HepG2 (cell line): ENCODE measurements at regions not wholly inside any gene's neighbourhood (a gene's known extent, or its start where the extent isn't known, plus 50 kb on each side); places are given as distances from the start of the nearest gene placed in this dataset.
A peak's percentile ranks its signal among the peaks of the same experiment; 100 is the strongest.

Experiments
- ATAC-seq: fragments of 200-7000 bp; cut with Tn5 transposase; 3 replicates; pipeline ENCODE4 v1.9.1; 2020; ENCODE audit warnings: mild to moderate bottlenecking, moderate library complexity
- BruUV-seq: library from RNA; stranded (reverse); fragments of 400-500 nt; replicated peaks from 2 replicates; lab custom pipeline; 2021; lab: Mats Ljungman, UMichigan
- CTCF ChIA-PET: fragments of 300-600 bp; formaldehyde crosslinking; extraction: SDS; loops from one replicate; lab custom pipeline; 2021; ENCODE audit warnings: low total read pairs, inconsistent platforms, low intra/inter-chr PET ratio; lab: Yijun Ruan, JAX
- POLR2A ChIA-PET: fragments of 350-600 bp; sonication (Branson Sonifier 250); formaldehyde crosslinking; loops from one replicate; lab custom pipeline; 2020; ENCODE audit warnings: antibody characterized with exemption, inconsistent platforms; lab: Yijun Ruan, JAX
- DNase-seq: peaks from one replicate; pipeline ENCODE4 v3.0.0-alpha.2; 2015; ENCODE audit warnings: low spot score
- FAIRE-seq: peaks from 3 replicates; lab custom pipeline; 2011; peaks lifted over from hg19 to GRCh38; lab: Jason Lieb, UNC
- H2AFZ ChIP-seq: one replicate; pipeline ENCODE4 v1.6.1; 2011; ENCODE audit warnings: low read length, inconsistent platforms
- H3K27ac ChIP-seq: fragments of 300-600 bp; 3 replicates; pipeline ENCODE4 v1.8.0; 2011; ENCODE audit warnings: mixed run types, mild to moderate bottlenecking, mixed read lengths, low read length, inconsistent platforms; ENCODE audit not compliant: insufficient read depth; ENCODE audit errors: extremely low read length
- H3K27me3 ChIP-seq, 2 experiments: fragments of 200-600 bp in 1 of 2; 2 replicates in 1 of 2; 3 replicates in 1 of 2; pipeline versions ENCODE4 v1.6.0 to v1.8.0; 2011; ENCODE audit warnings: low read length in 2 of 2, mild to moderate bottlenecking in 2 of 2, moderate library complexity in 2 of 2, inconsistent platforms in 1 of 2; ENCODE audit not compliant: insufficient read depth in 2 of 2, control insufficient read depth in 1 of 2
- H3K36me3 ChIP-seq, 2 experiments: fragments of 200-600 bp in 1 of 2; replicated peaks in 1 of 2; 2 replicates in 1 of 2; 3 replicates in 1 of 2; pipeline versions ENCODE4 v1.5.1 to v1.8.0; 2011; ENCODE audit warnings: low read length in 2 of 2, inconsistent platforms in 1 of 2; ENCODE audit not compliant: insufficient read depth in 2 of 2, control insufficient read depth in 1 of 2
- H3K4me1 ChIP-seq: 2 replicates; pipeline ENCODE4 v1.5.1; 2012; ENCODE audit warnings: low read length, inconsistent platforms; ENCODE audit not compliant: insufficient read depth
- H3K4me2 ChIP-seq: 2 replicates; pipeline ENCODE4 v1.6.0; 2011; ENCODE audit warnings: low read depth, low read length, inconsistent platforms
- H3K4me3 ChIP-seq, 3 experiments: fragments of 200-600 bp in 1 of 3; sonication (generic), shearing (Covaris generic) in 1 of 3; replicated peaks in 1 of 3; 2 replicates each; pipeline ENCODE4 v1.5.1; 2011 to 2016; ENCODE audit warnings: low read length in 3 of 3, inconsistent platforms in 2 of 3, low read depth in 2 of 3, mild to moderate bottlenecking in 2 of 3, control low read depth in 1 of 3, mixed read lengths in 1 of 3; ENCODE audit not compliant: insufficient read depth in 1 of 3
- H3K79me2 ChIP-seq: one replicate; pipeline ENCODE4 v1.6.1; 2011; ENCODE audit warnings: low read length, inconsistent platforms; ENCODE audit not compliant: insufficient read depth
- H3K9ac ChIP-seq: 2 replicates; pipeline ENCODE4 v1.6.0; 2011; ENCODE audit warnings: mild to moderate bottlenecking, low read depth, low read length, inconsistent platforms; ENCODE audit not compliant: insufficient read depth
- H3K9me3 ChIP-seq: 2 replicates; pipeline ENCODE4 v1.5.1; 2012; ENCODE audit warnings: mild to moderate bottlenecking, low read length
- H4K20me1 ChIP-seq: 2 replicates; pipeline ENCODE4 v1.6.0; 2011; ENCODE audit warnings: inconsistent platforms, mild to moderate bottlenecking, low read length, moderate library complexity; ENCODE audit not compliant: insufficient read depth
- EP300 ChIP-seq, 3 experiments: sonication (generic) in 1 of 3; formaldehyde crosslinking in 1 of 3; IDR thresholded peaks; 2 replicates each; pipeline versions ENCODE4 v1.5.1 to v1.6.1; 2011 to 2020; ENCODE audit warnings: low read depth in 2 of 3, low read length in 2 of 3, borderline replicate concordance in 1 of 3, improper control_type of control experiment in 1 of 3, mild to moderate bottlenecking in 1 of 3, missing genetic modification reagents in 1 of 3, moderate library complexity in 1 of 3
- HOXD1 ChIP-seq: sonication (generic); formaldehyde crosslinking; IDR thresholded peaks from 2 replicates; pipeline ENCODE4 v1.5.0; 2020; ENCODE audit warnings: missing genetic modification reagents
- IRF2 ChIP-seq: IDR thresholded peaks from 2 replicates; pipeline ENCODE4 v1.6.1; 2018; ENCODE audit warnings: missing genetic modification reagents, missing compliant biosample characterization
- ISL2 ChIP-seq: sonication (generic); formaldehyde crosslinking; IDR thresholded peaks from 2 replicates; pipeline ENCODE4 v1.5.0; 2020; ENCODE audit warnings: missing genetic modification reagents
- RAD51 ChIP-seq: fragments of 450-650 bp; IDR thresholded peaks from 2 replicates; pipeline ENCODE4 v1.6.1; 2016; ENCODE audit warnings: borderline replicate concordance
- SIX4 ChIP-seq: sonication (generic); formaldehyde crosslinking; IDR thresholded peaks from 2 replicates; pipeline ENCODE4 v1.4.0; 2020; ENCODE audit warnings: missing genetic modification reagents
- ZEB1 ChIP-seq: IDR thresholded peaks from 2 replicates; pipeline ENCODE4 v1.6.1; 2012; ENCODE audit warnings: mild to moderate bottlenecking, low read depth, inconsistent platforms; ENCODE audit not compliant: insufficient replicate concordance
- ZFP36L1 ChIP-seq: sonication (generic); formaldehyde crosslinking; IDR thresholded peaks from 2 replicates; pipeline ENCODE4 v1.8.0; 2022; ENCODE audit warnings: mild to moderate bottlenecking, missing genetic modification reagents, moderate library complexity
- ZMAT3 ChIP-seq: sonication (generic); formaldehyde crosslinking; conservative IDR thresholded peaks from 2 replicates; pipeline ENCODE4 v1.7.0; 2021; ENCODE audit warnings: missing genetic modification reagents
- ZNF160 ChIP-seq: sonication (generic); formaldehyde crosslinking; IDR thresholded peaks from 2 replicates; pipeline ENCODE4 v1.8.0; 2022; ENCODE audit warnings: mild to moderate bottlenecking, inconsistent platforms, missing genetic modification reagents
- ZNF281 ChIP-seq: sonication (generic); formaldehyde crosslinking; IDR thresholded peaks from 2 replicates; pipeline ENCODE4 v1.4.0; 2020; ENCODE audit warnings: missing genetic modification reagents, borderline replicate concordance
- ZNF552 ChIP-seq: sonication (generic); formaldehyde crosslinking; IDR thresholded peaks from 2 replicates; pipeline ENCODE4 v1.9.0; 2022; ENCODE audit warnings: missing genetic modification reagents, mild to moderate bottlenecking, borderline replicate concordance
- ZUFSP ChIP-seq: sonication (generic); formaldehyde crosslinking; IDR thresholded peaks from 2 replicates; pipeline ENCODE4 v1.9.0; 2021; ENCODE audit warnings: missing genetic modification reagents, mild to moderate bottlenecking, borderline replicate concordance
- WGBS: methylation state at CpG from one replicate; pipeline ENCODE4 v1.1.6; 2017; ENCODE audit warnings: low lambda C conversion rate; 5-methylcytosine and 5-hydroxymethylcytosine counted together
- in situ Hi-C: cut with HindIII; loops from 2 replicates; pipeline ENCODE4 v1.10.0; 2017; ENCODE audit warnings: low pct_unique_long_range_greater_than_20kb; ENCODE audit not compliant: extremely low pct_ligation_motif_present
- intact Hi-C: fragments of 100-400 bp; cut with micrococcal nuclease; formaldehyde crosslinking; loops from one replicate; pipeline ENCODE4 v1.10.0; 2022; ENCODE audit not compliant: unreplicated experiment
- TF ChIP-seq, protein P1 (sequence below): sonication (generic); formaldehyde crosslinking; IDR thresholded peaks from 2 replicates; pipeline ENCODE4 v1.4.0; 2020; ENCODE audit warnings: missing genetic modification reagents, mild to moderate bottlenecking, borderline replicate concordance
- TF ChIP-seq, protein P2 (sequence below), 2 experiments: sonication (generic) in 1 of 2; formaldehyde crosslinking in 1 of 2; IDR thresholded peaks; 2 replicates each; pipeline versions ENCODE4 v1.5.1 to v1.6.1; 2011 to 2020; ENCODE audit warnings: borderline replicate concordance in 1 of 2, low read depth in 1 of 2, low read length in 1 of 2, mild to moderate bottlenecking in 1 of 2, missing genetic modification reagents in 1 of 2, moderate library complexity in 1 of 2

DNA sequence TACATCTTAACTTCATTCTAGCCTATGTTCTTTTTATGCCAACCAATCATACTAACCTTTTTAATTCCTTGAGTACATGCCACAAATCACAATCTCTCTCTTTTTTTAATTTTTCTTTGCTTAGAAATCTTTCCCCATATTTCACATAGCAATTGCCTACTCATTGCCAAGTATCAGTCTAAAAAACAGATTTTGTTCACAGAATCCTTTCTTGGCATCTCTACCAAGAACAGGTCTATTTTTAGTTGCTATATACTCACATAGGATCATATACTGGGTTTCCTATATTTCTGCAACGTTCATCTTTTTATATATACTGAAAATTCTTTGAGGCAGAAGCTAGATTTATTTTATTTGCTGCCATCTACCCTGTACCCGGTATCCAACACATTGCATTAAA is 292.1 kb downstream of the GASK1B start (continued):
- TF ChIP-seq ZUFSP (CRISPR knock-in tag) (no peak), IRF2 (CRISPR knock-in tag) (no peak), ZNF160 (CRISPR knock-in tag) (no peak), ZNF281 (no peak)
- TF ChIP-seq, protein P1, sequence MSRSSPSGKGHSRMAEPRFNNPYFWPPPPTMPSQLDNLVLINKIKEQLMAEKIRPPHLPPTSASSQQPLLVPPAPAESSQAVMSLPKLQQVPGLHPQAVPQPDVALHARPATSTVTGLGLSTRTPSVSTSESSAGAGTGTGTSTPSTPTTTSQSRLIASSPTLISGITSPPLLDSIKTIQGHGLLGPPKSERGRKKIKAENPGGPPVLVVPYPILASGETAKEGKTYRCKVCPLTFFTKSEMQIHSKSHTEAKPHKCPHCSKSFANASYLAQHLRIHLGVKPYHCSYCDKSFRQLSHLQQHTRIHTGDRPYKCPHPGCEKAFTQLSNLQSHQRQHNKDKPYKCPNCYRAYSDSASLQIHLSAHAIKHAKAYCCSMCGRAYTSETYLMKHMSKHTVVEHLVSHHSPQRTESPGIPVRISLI (CRISPR knock-in tag): no peak

DNA sequence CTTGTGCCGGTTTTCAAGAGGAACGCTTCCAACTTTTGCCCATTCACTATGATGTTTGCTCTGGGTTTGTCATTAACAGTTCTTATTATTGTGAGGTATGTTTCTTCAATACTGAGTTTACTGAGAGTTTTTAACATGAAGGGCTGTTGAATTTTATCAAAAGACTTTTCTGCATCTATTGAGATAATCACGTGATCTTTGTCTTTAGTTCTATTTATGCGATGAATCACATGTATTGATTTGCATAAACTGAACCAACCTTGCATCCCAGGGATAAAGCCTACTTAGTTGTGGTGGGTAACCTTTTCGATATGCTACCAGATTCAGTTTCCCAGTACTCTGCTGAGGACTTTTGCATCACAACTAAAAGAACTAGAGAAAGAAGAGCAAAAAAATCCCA is 318.0 kb downstream of the GASK1B start:
- Histone ChIP-seq H3K27me3 (no peaks in the 10 kb centered on the region), H3K27ac (no peak overlapping the region), H3K9me3 (no peaks in the 10 kb centered on the region), H2AFZ (no peak overlapping the region), H4K20me1 (no peaks in the 10 kb centered on the region), H3K9ac (no peak overlapping the region), H3K36me3 (no peaks in the 10 kb centered on the region), H3K79me2 (no peaks in the 10 kb centered on the region), H3K4me2 (no peak overlapping the region), H3K4me1 (no peaks in the 10 kb centered on the region; the same call in 1 of the 2 replicates), H3K4me3 (no peak overlapping the region)
- ChIA-PET CTCF (no interaction called here), POLR2A (no interaction called here)
- FAIRE-seq (no peak), DNase-seq (no peak), ATAC-seq (no peak)
- no TSS peak for BruUV-seq
- intact Hi-C loops: no loop called here
- in situ Hi-C loops: no loop called here
- 27% methylated on average over 5 of the region's 5 CpGs for WGBS
- TF ChIP-seq ISL2 (CRISPR knock-in tag) (no peak), HOXD1 (no peak), EP300 (IDR thresholded peaks at IDR 0.05; ENCODE audit: low read depth in 2 of 2, low read length in 2 of 2) (no peak), EP300 (CRISPR knock-in tag; IDR thresholded peaks at IDR 0.05; ENCODE audit: borderline replicate concordance) (no peak), ZMAT3 (CRISPR knock-in tag) (no peak), SIX4 (CRISPR knock-in tag) (no peak), ZFP36L1 (CRISPR knock-in tag) (no peak), RAD51 (peak; percentile 72; the same call in 1 of the 2 replicates), ZNF552 (CRISPR knock-in tag) (no peak), ZEB1 (no peak)
- TF ChIP-seq, protein P2, sequence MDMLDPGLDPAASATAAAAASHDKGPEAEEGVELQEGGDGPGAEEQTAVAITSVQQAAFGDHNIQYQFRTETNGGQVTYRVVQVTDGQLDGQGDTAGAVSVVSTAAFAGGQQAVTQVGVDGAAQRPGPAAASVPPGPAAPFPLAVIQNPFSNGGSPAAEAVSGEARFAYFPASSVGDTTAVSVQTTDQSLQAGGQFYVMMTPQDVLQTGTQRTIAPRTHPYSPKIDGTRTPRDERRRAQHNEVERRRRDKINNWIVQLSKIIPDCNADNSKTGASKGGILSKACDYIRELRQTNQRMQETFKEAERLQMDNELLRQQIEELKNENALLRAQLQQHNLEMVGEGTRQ (IDR thresholded peaks at IDR 0.05; ENCODE audit: low read depth, low read length): peak; percentile 9; the same call in 1 of the 2 replicates
- TF ChIP-seq, protein P2 (CRISPR knock-in tag; IDR thresholded peaks at IDR 0.05; ENCODE audit: borderline replicate concordance): no peak
